ENCODE measurements at regions not wholly inside any gene's neighbourhood (a gene's known extent, or its start where the extent isn't known, plus 50 kb on each side); places are given as distances from the start of the nearest gene placed in this dataset.

DNA sequence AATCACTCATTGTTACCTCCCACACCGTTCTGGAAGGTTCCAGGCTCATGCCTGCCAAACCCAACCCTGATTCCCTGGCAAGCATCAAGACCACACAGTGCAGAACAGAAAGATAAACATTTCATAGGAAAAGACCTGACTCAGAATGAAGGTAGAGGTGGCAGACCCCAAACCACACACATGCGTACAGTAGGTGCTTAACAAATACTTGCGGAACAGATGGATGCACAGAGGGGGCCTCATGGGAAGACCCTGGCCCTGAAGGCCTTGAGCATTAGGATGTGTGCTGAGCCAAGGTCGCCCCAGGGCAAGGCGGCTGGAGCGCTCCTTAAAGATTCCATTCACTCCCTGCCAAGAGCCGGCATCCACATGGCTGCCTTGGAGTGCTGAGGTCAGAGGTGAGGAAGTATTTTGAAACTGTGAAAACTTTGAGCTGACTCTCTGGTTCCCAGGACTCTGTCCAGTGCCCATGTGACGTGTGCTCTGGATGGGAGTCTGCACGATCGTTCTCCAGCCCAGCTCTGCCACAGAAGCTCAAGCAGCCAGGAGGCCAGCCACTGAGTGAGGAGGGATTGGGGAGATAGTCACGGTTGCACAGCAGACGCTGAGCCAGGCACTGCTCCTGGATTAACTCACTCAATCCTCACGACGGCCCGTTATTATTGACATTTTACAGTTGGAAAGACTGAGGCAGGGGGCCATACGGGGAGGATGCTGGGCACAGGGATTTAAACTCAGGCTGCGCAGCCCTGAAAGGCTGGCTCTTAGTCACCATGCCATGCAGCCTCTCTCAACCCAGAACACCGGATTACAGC is 65.5 kb upstream of the AFDN start:
- 47 to 64% (median 57%) methylated on average over 8 to 18 of the region's 18 CpGs for WGBS, 4 donors
- H3K9me3 ChIP-seq (replicated peaks in 1 of 3), result no peaks in the 10 kb centered on the region
- TF ChIP-seq POLR2A (IDR thresholded peaks at IDR 0.05) (no peak), CTCF (IDR thresholded peaks at IDR 0.05) (no peak)
- peak in 6 of 7 donors; percentile 20 to 64 (median 38) for DNase-seq
- no peaks in the 10 kb centered on the region for H3K36me3 ChIP-seq (replicated peaks in 1 of 2)
- no peaks in the 10 kb centered on the region for H3K27me3 ChIP-seq
- H3K27ac ChIP-seq, result peak overlapping the region in 1 of 5 donors; percentile 40
- H3K4me1 ChIP-seq (replicated peaks in 1 of 2), result no peaks in the 10 kb centered on the region
- no peak overlapping the region for H3K4me3 ChIP-seq
- intact Hi-C loops (cut with DNase I), result no loop called here

- no peak for TF ChIP-seq CTCF (IDR thresholded peaks at IDR 0.05)
- no peak for TF ChIP-seq POLR2A (IDR thresholded peaks at IDR 0.05)
- no peaks in the 10 kb centered on the region for H3K27me3 ChIP-seq
- H3K9me3 ChIP-seq (replicated peaks in 1 of 3), result no peaks in the 10 kb centered on the region
- H3K27ac ChIP-seq, result peak overlapping the region in 1 of 5 donors; percentile 40
- H3K4me1 ChIP-seq (replicated peaks in 1 of 2), result no peaks in the 10 kb centered on the region
- intact Hi-C loops (cut with DNase I), result no loop called here
- H3K4me3 ChIP-seq, result no peak overlapping the region
- DNase-seq, result no peak
- H3K36me3 ChIP-seq (replicated peaks in 1 of 2), result no peaks in the 10 kb centered on the region
- 82 to 88% (median 83%) methylated on average over 7 of the region's 7 CpGs for WGBS, 4 donors
Observed at GRCh38 chr6:167761794-167762258, 64.9 kb upstream of the AFDN start.

- intact Hi-C loops (cut with DNase I), result no loop called here
- no peak overlapping the region for H3K4me3 ChIP-seq
- no peak for DNase-seq
- no peak for TF ChIP-seq CTCF (IDR thresholded peaks at IDR 0.05)
- TF ChIP-seq POLR2A (IDR thresholded peaks at IDR 0.05), result no peak
- H3K27me3 ChIP-seq, result no peaks in the 10 kb centered on the region
- no peak overlapping the region for H3K27ac ChIP-seq
- no peaks in the 10 kb centered on the region for H3K9me3 ChIP-seq (replicated peaks in 1 of 3)
- WGBS, 4 donors, result 83 to 88% (median 85%) methylated on average over 9 of the region's 9 CpGs
- no peaks in the 10 kb centered on the region for H3K4me1 ChIP-seq (replicated peaks in 1 of 2)
- H3K36me3 ChIP-seq (replicated peaks in 1 of 2), result no peaks in the 10 kb centered on the region
Observed at GRCh38 chr6:167762259-167762962, 64.3 kb upstream of the AFDN start.

DNA sequence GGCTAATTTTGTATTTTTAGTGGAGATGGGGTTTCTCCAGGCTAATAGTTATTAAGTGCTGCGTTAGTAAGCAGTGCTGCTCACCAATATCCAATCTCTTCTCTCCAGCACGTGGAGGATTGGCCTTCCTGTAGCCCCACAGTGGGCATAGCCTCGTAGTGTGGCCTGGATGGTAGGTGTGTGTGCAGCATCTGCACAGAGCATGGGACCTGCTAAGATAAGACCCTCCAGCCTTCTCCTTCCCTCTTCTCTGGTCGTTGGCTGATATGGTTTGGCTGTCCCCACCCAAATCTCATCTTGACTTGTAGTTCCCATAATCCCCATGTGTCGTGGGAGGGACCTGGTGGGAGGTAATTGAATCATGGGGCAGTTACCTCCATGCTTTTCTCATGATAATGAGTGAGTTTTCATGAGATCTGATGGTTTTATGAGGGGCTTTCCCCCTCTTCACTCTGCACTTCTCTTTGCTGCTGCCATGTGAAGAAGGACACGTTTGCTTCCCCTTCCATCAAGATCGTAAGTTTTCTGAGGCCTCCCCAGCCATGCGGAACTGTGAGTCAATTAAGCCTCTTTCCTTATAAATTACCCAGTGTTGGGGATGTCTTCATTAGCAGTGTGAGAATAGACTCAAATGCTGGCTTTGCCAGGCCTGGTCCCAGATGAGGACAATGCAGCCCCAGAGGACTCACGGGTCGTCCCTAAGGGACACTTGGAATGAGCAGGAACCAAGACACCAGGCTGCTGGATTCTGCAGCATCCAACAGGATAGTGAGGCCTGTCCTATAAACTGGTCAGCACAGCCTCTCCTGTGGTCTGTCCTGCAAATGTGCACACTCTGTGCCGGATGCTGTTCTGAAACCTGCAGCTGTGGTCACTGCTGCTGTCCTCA is 63.4 kb upstream of the AFDN start:
- Histone ChIP-seq H3K4me3 (no peak overlapping the region), H3K27me3 (no peaks in the 10 kb centered on the region), H3K9me3 (replicated peaks in 1 of 3) (no peaks in the 10 kb centered on the region), H3K36me3 (replicated peaks in 1 of 2) (no peaks in the 10 kb centered on the region), H3K27ac (no peak overlapping the region), H3K4me1 (replicated peaks in 1 of 2) (no peaks in the 10 kb centered on the region)
- no peak for TF ChIP-seq POLR2A (IDR thresholded peaks at IDR 0.05)
- intact Hi-C loops (cut with DNase I), result no loop called here
- peak in 1 of 7 donors; percentile 36 for DNase-seq
- 83 to 92% (median 89%) methylated on average over 11 of the region's 11 CpGs for WGBS, 4 donors

Data from adrenal gland (tissue), 9 donors.